Transverse colon (tissue), 4 donors: ENCODE measurements at regions not wholly inside any gene's neighbourhood (a gene's known extent, or its start where the extent isn't known, plus 50 kb on each side); places are given as distances from the start of the nearest gene placed in this dataset.

ENCODE experiments used
- DNase-seq: peaks from one replicate; pipeline ENCODE4 v3.0.0-alpha.2; 2019
- H3K27ac ChIP-seq, 4 donors: fragments of 200-600 bp; sonication (generic); 2 replicates each; pipeline ENCODE4 v1.5.1; 2016 to 2018; ENCODE audit warnings: inconsistent platforms in 4 of 4
- H3K27me3 ChIP-seq: fragments of 200-600 bp; sonication (generic); 2 replicates; pipeline ENCODE4 v1.5.1; 2017; ENCODE audit warnings: inconsistent platforms
- H3K36me3 ChIP-seq, 4 donors: fragments of 200-600 bp; sonication (generic); 2 replicates each; pipeline ENCODE4 v1.5.1; 2017 to 2019; ENCODE audit warnings: inconsistent platforms in 4 of 4
- H3K4me1 ChIP-seq, 4 donors: fragments of 200-600 bp; sonication (generic); 2 replicates each; pipeline ENCODE4 v1.5.1; 2017 to 2020; ENCODE audit warnings: inconsistent platforms in 4 of 4
- H3K4me3 ChIP-seq, 4 donors: fragments of 200-600 bp; sonication (generic); 1 replicate in 1 of 4; 2 replicates in 3 of 4; pipeline versions ENCODE4 v1.5.1 to v1.6.1; 2017 to 2019; ENCODE audit warnings: inconsistent platforms in 4 of 4
- H3K9me3 ChIP-seq, 2 donors: fragments of 200-600 bp; sonication (generic); 2 replicates each; pipeline ENCODE4 v1.5.1; 2017 to 2019; ENCODE audit warnings: inconsistent platforms in 2 of 2
- EP300 ChIP-seq: sonication (generic); formaldehyde crosslinking; IDR thresholded peaks from one replicate; pipeline ENCODE4 v1.6.1; 2017; ENCODE audit warnings: antibody characterized with exemption, low read depth
- POLR2A ChIP-seq: fragments of 450-650 bp; IDR thresholded peaks from one replicate; pipeline ENCODE4 v1.6.1; 2016; ENCODE audit warnings: antibody characterized with exemption, mild to moderate bottlenecking, moderate library complexity
- POLR2AphosphoS5 ChIP-seq, 3 donors: sonication (generic); formaldehyde crosslinking; IDR thresholded peaks; one replicate each; pipeline ENCODE4 v1.6.1; 2016; ENCODE audit warnings: antibody characterized with exemption in 3 of 3
- WGBS, 2 donors: methylation state at CpG; one replicate each; pipeline ENCODE4 v1.1.5; 2018; ENCODE audit warnings: low coverage in 1 of 2; 5-methylcytosine and 5-hydroxymethylcytosine counted together
- in situ Hi-C, 4 donors: fragments of 200-750 bp; cut with MboI; loops; one replicate each; pipeline versions ENCODE4 v1.15.0 to v1.15.1; 2017; ENCODE audit warnings: low sequenced_read_pairs in 3 of 4, low pct_ligation_motif_present in 1 of 4, low pct_unique_long_range_greater_than_20kb in 1 of 4
- intact Hi-C: fragments of 100-400 bp; cut with DNase I; formaldehyde crosslinking; loops from one replicate; pipeline ENCODE4 v1.15.1; 2023; ENCODE audit warnings: low total_unique reads
- TF ChIP-seq, protein P1 (sequence below), 5 experiments: fragments of 200-600 bp in 3 of 5; fragments of 450-650 bp in 2 of 5; sonication (generic) in 3 of 5; IDR thresholded peaks; 1 replicate in 2 of 5; 2 replicates in 3 of 5; pipeline ENCODE4 v1.5.1; 2016 to 2017; ENCODE audit warnings: antibody characterized with exemption in 5 of 5, inconsistent platforms in 3 of 5, mild to moderate bottlenecking in 2 of 5, moderate library complexity in 1 of 5

DNA sequence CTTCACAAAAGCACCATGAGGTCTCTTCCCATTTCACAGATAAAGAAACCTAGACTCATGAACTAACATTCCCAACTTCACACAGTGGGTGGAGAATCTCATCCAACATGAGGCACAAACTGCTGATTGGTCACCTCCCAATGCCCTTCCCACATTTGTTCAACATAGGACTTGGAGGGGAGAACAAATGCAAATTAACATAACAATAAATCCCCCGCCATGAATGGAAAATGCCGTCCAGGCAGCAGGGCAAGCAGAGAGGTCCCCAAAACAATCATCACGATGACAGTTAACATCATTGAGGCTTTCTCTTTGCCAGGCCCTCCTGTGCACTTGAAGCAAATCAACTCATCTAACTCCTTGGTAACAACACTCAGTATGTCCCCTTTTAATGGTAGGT is 185.3 kb downstream of the TMEM132E start:
- H3K9me3 ChIP-seq, result no peaks in the 10 kb centered on the region
- in situ Hi-C loops (loop anchor here in 1 of 4 donors (25.0 kb wide), 1 partner anchor 98 kb away; no protein-coding TSS in a partner anchor), intact Hi-C loops (no loop called here)
- H3K27ac ChIP-seq, result no peak overlapping the region
- TF ChIP-seq, protein P1, sequence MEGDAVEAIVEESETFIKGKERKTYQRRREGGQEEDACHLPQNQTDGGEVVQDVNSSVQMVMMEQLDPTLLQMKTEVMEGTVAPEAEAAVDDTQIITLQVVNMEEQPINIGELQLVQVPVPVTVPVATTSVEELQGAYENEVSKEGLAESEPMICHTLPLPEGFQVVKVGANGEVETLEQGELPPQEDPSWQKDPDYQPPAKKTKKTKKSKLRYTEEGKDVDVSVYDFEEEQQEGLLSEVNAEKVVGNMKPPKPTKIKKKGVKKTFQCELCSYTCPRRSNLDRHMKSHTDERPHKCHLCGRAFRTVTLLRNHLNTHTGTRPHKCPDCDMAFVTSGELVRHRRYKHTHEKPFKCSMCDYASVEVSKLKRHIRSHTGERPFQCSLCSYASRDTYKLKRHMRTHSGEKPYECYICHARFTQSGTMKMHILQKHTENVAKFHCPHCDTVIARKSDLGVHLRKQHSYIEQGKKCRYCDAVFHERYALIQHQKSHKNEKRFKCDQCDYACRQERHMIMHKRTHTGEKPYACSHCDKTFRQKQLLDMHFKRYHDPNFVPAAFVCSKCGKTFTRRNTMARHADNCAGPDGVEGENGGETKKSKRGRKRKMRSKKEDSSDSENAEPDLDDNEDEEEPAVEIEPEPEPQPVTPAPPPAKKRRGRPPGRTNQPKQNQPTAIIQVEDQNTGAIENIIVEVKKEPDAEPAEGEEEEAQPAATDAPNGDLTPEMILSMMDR (IDR thresholded peaks at IDR 0.05), result no peak
- TF ChIP-seq POLR2AphosphoS5 (IDR thresholded peaks at IDR 0.05) (no peak), EP300 (no peak)
- no peaks in the 10 kb centered on the region for H3K27me3 ChIP-seq
- no peaks in the 10 kb centered on the region for H3K4me1 ChIP-seq
- H3K36me3 ChIP-seq, result no peaks in the 10 kb centered on the region
- no peak for DNase-seq
- WGBS, 2 donors, result 43 to 55% methylated on average over 3 of the region's 3 CpGs
- no peak overlapping the region for H3K4me3 ChIP-seq

DNA sequence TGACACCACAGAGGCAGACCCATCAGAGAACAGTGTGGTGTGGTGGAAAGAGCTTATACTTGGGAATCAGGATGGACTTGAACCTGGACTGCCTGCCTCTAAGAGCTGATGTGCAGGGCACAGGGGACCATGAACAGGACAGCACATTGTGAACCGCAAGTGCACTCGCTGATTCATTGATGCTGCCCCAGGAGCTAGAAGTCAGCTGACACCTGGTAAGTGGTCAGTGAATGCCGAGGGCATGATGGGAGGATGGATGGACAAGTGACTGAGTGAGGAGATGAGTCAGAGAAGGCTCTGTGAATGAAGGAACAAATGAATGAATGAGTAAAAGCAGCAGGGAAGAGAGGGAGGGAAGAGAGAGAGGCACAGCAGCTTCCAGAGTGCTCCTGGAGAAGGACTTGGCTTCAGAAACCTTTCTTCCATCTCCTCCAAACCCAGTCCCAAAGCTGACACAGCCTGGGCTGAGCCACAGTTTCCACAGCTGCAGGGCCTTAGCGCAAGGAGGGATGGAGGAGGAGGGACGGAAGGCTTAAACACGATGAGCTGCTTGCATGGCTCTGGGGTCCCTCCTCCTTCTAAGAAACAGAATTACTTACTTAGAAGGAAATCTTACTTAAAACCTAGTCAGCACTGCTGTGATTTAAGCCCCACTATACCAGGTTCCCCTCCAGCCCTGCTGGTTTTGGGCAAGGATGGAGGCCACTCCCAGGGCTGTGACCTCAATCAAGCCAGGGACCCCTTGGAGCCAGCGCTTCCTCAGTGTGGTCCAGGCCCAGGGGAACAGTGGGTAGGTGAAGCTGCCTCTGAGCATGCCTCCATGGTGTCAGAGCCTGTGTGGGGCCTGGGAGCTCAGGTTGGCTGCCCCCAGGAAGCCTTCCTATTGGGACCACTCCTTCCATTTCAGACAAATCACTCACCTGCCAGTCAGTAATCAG is 184.6 kb downstream of the TMEM132E start:
- DNase-seq, result no peak
- in situ Hi-C loops (loop anchor here in 1 of 4 donors (25.0 kb wide), 1 partner anchor 98 kb away; no protein-coding TSS in a partner anchor), intact Hi-C loops (no loop called here)
- Histone ChIP-seq H3K27ac (no peak overlapping the region), H3K27me3 (no peaks in the 10 kb centered on the region), H3K36me3 (no peaks in the 10 kb centered on the region), H3K9me3 (no peaks in the 10 kb centered on the region), H3K4me1 (no peaks in the 10 kb centered on the region), H3K4me3 (no peak overlapping the region)
- TF ChIP-seq, protein P1 (IDR thresholded peaks at IDR 0.05), result no peak
- TF ChIP-seq POLR2A (no peak), POLR2AphosphoS5 (IDR thresholded peaks at IDR 0.05) (no peak), EP300 (no peak)
- 38 to 73% methylated on average over 1 to 7 of the region's 7 CpGs for WGBS, 2 donors

DNA sequence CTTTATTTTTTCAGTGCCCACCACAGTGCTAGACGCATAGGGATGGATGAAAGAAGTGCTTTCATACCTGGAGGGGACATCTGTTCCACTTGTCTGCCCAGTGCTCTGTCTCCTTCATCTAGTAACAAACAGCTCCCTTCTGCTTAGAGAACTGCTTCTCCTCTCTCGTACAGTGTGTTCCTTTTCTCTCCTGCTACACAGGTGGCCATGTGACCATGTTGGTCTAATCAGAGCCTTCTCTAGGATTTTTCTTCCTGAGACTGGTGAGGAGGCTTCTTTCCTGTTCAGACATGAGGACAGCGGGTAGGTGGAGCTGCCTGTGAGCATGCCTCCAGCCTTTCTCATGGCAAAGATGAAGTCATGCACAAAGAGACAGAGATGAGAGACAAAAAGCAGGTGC is 182.7 kb downstream of the TMEM132E start:
- in situ Hi-C loops (loop anchor here in 1 of 4 donors (25.0 kb wide), 1 partner anchor 100 kb away; no protein-coding TSS in a partner anchor), intact Hi-C loops (no loop called here)
- Histone ChIP-seq H3K27ac (no peak overlapping the region), H3K36me3 (no peaks in the 10 kb centered on the region), H3K27me3 (no peaks in the 10 kb centered on the region), H3K4me3 (no peak overlapping the region), H3K4me1 (no peaks in the 10 kb centered on the region), H3K9me3 (no peaks in the 10 kb centered on the region)
- DNase-seq, result no peak
- no peak for TF ChIP-seq POLR2AphosphoS5 (IDR thresholded peaks at IDR 0.05)
- no peak for TF ChIP-seq EP300
- TF ChIP-seq, protein P1 (IDR thresholded peaks at IDR 0.05), result no peak
- TF ChIP-seq POLR2A, result no peak
- 78% methylated on average over 3 of the region's 3 CpGs; no CpG with 5 or more reads in 1 of the 2 donors for WGBS, 2 donors

DNA sequence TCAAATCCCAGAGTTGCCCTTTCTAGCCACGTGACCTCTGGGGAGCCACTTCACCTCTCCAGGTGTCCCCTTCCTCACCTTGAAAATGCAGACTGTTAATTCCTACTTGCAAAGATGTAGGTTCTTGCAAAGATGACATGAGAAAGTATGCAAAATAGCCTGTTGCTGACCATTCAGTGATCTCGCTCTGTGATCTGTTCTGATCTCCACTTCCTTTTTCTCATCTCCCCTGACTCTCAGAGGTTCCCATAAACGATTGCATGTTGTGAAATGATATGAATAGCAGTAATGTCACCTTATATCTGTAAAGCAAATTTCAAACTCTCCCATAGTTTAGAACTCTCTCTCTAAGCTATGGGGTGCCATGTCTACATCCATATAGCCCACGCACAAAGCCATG is 182.3 kb downstream of the TMEM132E start:
- no peak for DNase-seq
- Histone ChIP-seq H3K36me3 (no peaks in the 10 kb centered on the region), H3K9me3 (no peaks in the 10 kb centered on the region), H3K27ac (no peak overlapping the region), H3K27me3 (no peaks in the 10 kb centered on the region), H3K4me3 (no peak overlapping the region), H3K4me1 (no peaks in the 10 kb centered on the region)
- intact Hi-C loops, result no loop called here
- WGBS, 2 donors, result 36 to 73% methylated on average over 3 to 4 of the region's 4 CpGs
- in situ Hi-C loops, result loop anchor here in 1 of 4 donors (25.0 kb wide), 1 partner anchor 101 kb away; no protein-coding TSS in a partner anchor
- no peak for TF ChIP-seq POLR2AphosphoS5 (IDR thresholded peaks at IDR 0.05)
- TF ChIP-seq, protein P1 (IDR thresholded peaks at IDR 0.05), result no peak
- TF ChIP-seq EP300, result no peak
- TF ChIP-seq POLR2A, result no peak
